B cell (primary cell): ENCODE measurements at regions not wholly inside any gene's neighbourhood (a gene's known extent, or its start where the extent isn't known, plus 50 kb on each side); places are given as distances from the start of the nearest gene placed in this dataset.

Experiments used
- ATAC-seq: fragments of 200-7000 bp; cut with Tn5 transposase; one replicate; pipeline ENCODE4 v1.10.0; 2021; ENCODE audit warnings: low read depth, mild to moderate bottlenecking, moderate number of reproducible peaks, moderate library complexity
- CTCF ChIA-PET: fragments of 350-600 bp; sonication (Branson Sonifier 250); formaldehyde crosslinking; loops from one replicate; lab custom pipeline; 2021; ENCODE audit warnings: antibody characterized with exemption, inconsistent platforms; lab: Charles Lee
- POLR2A ChIA-PET: fragments of 350-600 bp; sonication (Branson Sonifier 250); formaldehyde crosslinking; loops from one replicate; lab custom pipeline; 2021; ENCODE audit warnings: antibody characterized with exemption; lab: Charles Lee
- DNase-seq: peaks from one replicate; pipeline ENCODE4 v3.0.0; 2013
- H2AFZ ChIP-seq: 2 replicates; pipeline ENCODE4 v1.6.1; 2012; ENCODE audit warnings: mild to moderate bottlenecking, low read depth, low read length; ENCODE audit not compliant: insufficient read depth, poor library complexity, severe bottlenecking
- H3K27ac ChIP-seq, 2 donors: 1 replicate in 1 of 2; 2 replicates in 1 of 2; pipeline ENCODE4 v1.5.1; 2012 to 2013; ENCODE audit warnings: low read length in 2 of 2, mild to moderate bottlenecking in 2 of 2, moderate library complexity in 1 of 2
- H3K27me3 ChIP-seq, 4 experiments: fragments of 200-600 bp in 1 of 4; sonication (generic) in 1 of 4; replicated peaks in 1 of 4; 1 replicate in 2 of 4; 2 replicates in 2 of 4; pipeline versions ENCODE4 v1.6.1 to v1.7.0; 2013 to 2016; ENCODE audit warnings: low read length in 3 of 4, mild to moderate bottlenecking in 2 of 4, mixed read lengths in 1 of 4, moderate library complexity in 1 of 4; ENCODE audit not compliant: insufficient read depth in 4 of 4, control insufficient read depth in 3 of 4; ENCODE audit errors: control extremely low read depth in 1 of 4
- H3K36me3 ChIP-seq, 2 experiments: replicated peaks in 1 of 2; 1 replicate in 1 of 2; 2 replicates in 1 of 2; pipeline versions ENCODE4 v1.6.1 to v1.7.1; 2013; ENCODE audit warnings: low read length in 1 of 2; ENCODE audit not compliant: insufficient read depth in 2 of 2, control insufficient read depth in 1 of 2; ENCODE audit errors: control extremely low read depth in 1 of 2, extremely low read depth in 1 of 2
- H3K4me1 ChIP-seq, 2 donors: fragments of 200-600 bp in 1 of 2; sonication (generic) in 1 of 2; 1 replicate in 1 of 2; 2 replicates in 1 of 2; pipeline versions ENCODE4 v1.5.1 to v1.6.1; 2013 to 2017; ENCODE audit warnings: low read length in 2 of 2; ENCODE audit not compliant: control insufficient read depth in 2 of 2, insufficient read depth in 2 of 2
- H3K4me2 ChIP-seq: replicated peaks from 2 replicates; pipeline ENCODE3; 2012; ENCODE audit warnings: mild to moderate bottlenecking, low read depth, low read length; ENCODE audit not compliant: poor library complexity, severe bottlenecking
- H3K4me3 ChIP-seq, 5 experiments: fragments of 200-600 bp in 1 of 5; sonication (generic) in 1 of 5; 1 replicate in 3 of 5; 2 replicates in 2 of 5; pipeline versions ENCODE4 v1.5.1 to v1.7.0; 2011 to 2016; ENCODE audit warnings: low read length in 4 of 5, mild to moderate bottlenecking in 4 of 5, low read depth in 2 of 5, control low read depth in 1 of 5, moderate library complexity in 1 of 5; ENCODE audit not compliant: insufficient read depth in 1 of 5; ENCODE audit errors: control extremely low read depth in 1 of 5, extremely low read depth in 1 of 5
- H3K79me2 ChIP-seq: fragments of 200-600 bp; sonication (generic); one replicate; pipeline ENCODE4 v1.6.0; 2016; ENCODE audit warnings: low read length; ENCODE audit not compliant: control insufficient read depth, insufficient read depth
- H3K9ac ChIP-seq: fragments of 200-600 bp; sonication (generic); 2 replicates; pipeline ENCODE4 v1.6.1; 2017; ENCODE audit warnings: mild to moderate bottlenecking, low read length, moderate library complexity
- H3K9me3 ChIP-seq, 3 donors: one replicate each; pipeline versions ENCODE4 v1.6.1 to v1.7.1; 2013; ENCODE audit warnings: low read length in 2 of 3; ENCODE audit not compliant: control insufficient read depth in 2 of 3, insufficient read depth in 1 of 3; ENCODE audit errors: control extremely low read depth in 1 of 3
- H4K20me1 ChIP-seq: 2 replicates; pipeline ENCODE4 v1.6.0; 2012; ENCODE audit warnings: mild to moderate bottlenecking, low read length; ENCODE audit not compliant: insufficient read depth, control insufficient read depth, poor library complexity, severe bottlenecking
- H3K27ac Mint-ChIP-seq: one replicate; pipeline ENCODE4 v1.8.0; 2021; ENCODE audit warnings: mixed read lengths
- H3K27me3 Mint-ChIP-seq: one replicate; pipeline ENCODE4 v1.8.0; 2021; ENCODE audit warnings: mixed read lengths
- H3K4me1 Mint-ChIP-seq: one replicate; pipeline ENCODE4 v1.8.0; 2021; ENCODE audit warnings: mixed read lengths
- H3K4me3 Mint-ChIP-seq: one replicate; pipeline ENCODE4 v1.8.0; 2021; ENCODE audit warnings: mixed read lengths
- H3K9me3 Mint-ChIP-seq: one replicate; pipeline ENCODE4 v1.8.0; 2022; ENCODE audit warnings: mixed read lengths; ENCODE audit not compliant: insufficient read depth
- CTCF ChIP-seq: fragments of 200-600 bp; IDR thresholded peaks from one replicate; pipeline ENCODE4 v1.8.0; 2022; ENCODE audit warnings: antibody characterized with exemption, mild to moderate bottlenecking
- EZH2 ChIP-seq: IDR thresholded peaks from 2 replicates; pipeline ENCODE4 v1.6.1; 2012; ENCODE audit warnings: borderline replicate concordance, low read depth, mild to moderate bottlenecking, moderate library complexity, low read length; ENCODE audit not compliant: insufficient read depth, poor library complexity, severe bottlenecking
- WGBS: methylation state at CpG from one replicate; pipeline ENCODE4 v1.1.5; 2013; ENCODE audit warnings: missing lambda C conversion rate; ENCODE audit not compliant: insufficient coverage; 5-methylcytosine and 5-hydroxymethylcytosine counted together
- intact Hi-C: fragments of 100-400 bp; cut with micrococcal nuclease; formaldehyde crosslinking; loops from one replicate; pipeline ENCODE4 v1.10.0; 2022

- no peaks in the 10 kb centered on the region for H3K4me1 ChIP-seq
- Mint-ChIP-seq H3K4me1 (no peaks in the 10 kb centered on the region), H3K27ac (no peak overlapping the region), H3K4me3 (no peak overlapping the region), H3K9me3 (no peaks in the 10 kb centered on the region), H3K27me3 (no peaks in the 10 kb centered on the region)
- H2AFZ ChIP-seq: no peak overlapping the region
- ChIA-PET CTCF (no interaction called here), POLR2A (no interaction called here)
- no peak overlapping the region for H3K27ac ChIP-seq
- no peak for TF ChIP-seq CTCF
- TF ChIP-seq EZH2: no peak
- no CpG with 5 or more reads among the region's 1 CpG for WGBS
- no peaks in the 10 kb centered on the region for H3K9me3 ChIP-seq
- no peaks in the 10 kb centered on the region for H3K27me3 ChIP-seq
- no peak overlapping the region for H3K4me3 ChIP-seq
- H3K9ac ChIP-seq: no peak overlapping the region
- DNase-seq (no peak), ATAC-seq (no peak)
- no peaks in the 10 kb centered on the region for H3K79me2 ChIP-seq
- intact Hi-C loops: no loop called here
- no peaks in the 10 kb centered on the region for H4K20me1 ChIP-seq
- H3K4me2 ChIP-seq: no peak overlapping the region
- no peaks in the 10 kb centered on the region for H3K36me3 ChIP-seq
Measured at GRCh38 chr18:60624207-60624606, 251.6 kb upstream of the MC4R start.

GRCh38 chr18:60639836-60640235 lies 267.3 kb upstream of the MC4R start:
- intact Hi-C loops: no loop called here
- no peaks in the 10 kb centered on the region for H4K20me1 ChIP-seq
- no peaks in the 10 kb centered on the region for H3K4me1 Mint-ChIP-seq
- H3K9ac ChIP-seq: no peak overlapping the region
- H3K27me3 Mint-ChIP-seq: no peaks in the 10 kb centered on the region
- H3K36me3 ChIP-seq: no peaks in the 10 kb centered on the region
- CTCF ChIA-PET: no interaction called here
- no peak overlapping the region for H3K4me2 ChIP-seq
- POLR2A ChIA-PET: no interaction called here
- H3K9me3 Mint-ChIP-seq: no peaks in the 10 kb centered on the region
- H3K27me3 ChIP-seq: no peaks in the 10 kb centered on the region
- ATAC-seq (no peak), DNase-seq (no peak)
- no peaks in the 10 kb centered on the region for H3K79me2 ChIP-seq
- H3K4me3 Mint-ChIP-seq: no peak overlapping the region
- no peaks in the 10 kb centered on the region for H3K9me3 ChIP-seq
- no CpG with 5 or more reads among the region's 1 CpG for whole genome bisulfite sequencing
- no peak overlapping the region for H3K27ac ChIP-seq
- TF ChIP-seq CTCF (no peak), EZH2 (no peak)
- no peak overlapping the region for H3K27ac Mint-ChIP-seq
- no peak overlapping the region for H3K4me3 ChIP-seq
- H3K4me1 ChIP-seq: no peaks in the 10 kb centered on the region
- H2AFZ ChIP-seq: no peak overlapping the region
